NCI-H345 (cell line): ENCODE measurements at regions not wholly inside any gene's neighbourhood (a gene's known extent, or its start where the extent isn't known, plus 50 kb on each side); places are given as distances from the start of the nearest gene placed in this dataset.
"Not testable (repeated sequence)": the region's sequence is repeated elsewhere in the genome, so short reads cannot be mapped to it uniquely, and the experiment has no call there.

Source experiments
- DNase-seq: peaks from one replicate; lab custom pipeline; 2025; lab: John Stamatoyannopoulos, UW

GRCh38 chr6:12479451-12479850 is 189.3 kb downstream of the EDN1 start:
- no peak for DNase-seq

GRCh38 chr6:12479881-12480280 is 189.7 kb downstream of the EDN1 start:
- DNase-seq = no peak

GRCh38 chr6:12480379-12480778 is 190.2 kb downstream of the EDN1 start:
- DNase-seq = no peak

- DNase-seq = no peak
Observed at GRCh38 chr6:12481292-12481691, 191.1 kb downstream of the EDN1 start.

GRCh38 chr6:12481850-12482249 is 191.7 kb downstream of the EDN1 start:
- DNase-seq = no peak

GRCh38 chr6:12482386-12483375 is 192.5 kb downstream of the EDN1 start:
- no peak for DNase-seq

- DNase-seq = no peak
Observed at GRCh38 chr6:12483712-12484111, 193.6 kb downstream of the EDN1 start.

- no peak for DNase-seq
Observed at GRCh38 chr6:12484519-12484918, 194.4 kb downstream of the EDN1 start.

GRCh38 chr6:12485226-12485764 is 195.1 kb downstream of the EDN1 start:
- DNase-seq = no peak

- DNase-seq = no peak
Observed at GRCh38 chr6:12485837-12486236, 195.7 kb downstream of the EDN1 start.

GRCh38 chr6:12490351-12490903 is 200.3 kb downstream of the EDN1 start:
- no peak for DNase-seq

- DNase-seq = no peak
Observed at GRCh38 chr6:12490904-12491571, 200.9 kb downstream of the EDN1 start.

GRCh38 chr6:12492929-12493328 is 202.8 kb downstream of the EDN1 start:
- DNase-seq = not testable (repeated sequence)

- DNase-seq = no peak
Observed at GRCh38 chr6:12493446-12493845, 203.3 kb downstream of the EDN1 start.

GRCh38 chr6:12494161-12494560 is 204.0 kb downstream of the EDN1 start:
- no peak for DNase-seq

GRCh38 chr6:12501990-12502389 is 211.8 kb downstream of the EDN1 start:
- DNase-seq = no peak

GRCh38 chr6:12504325-12504966 is 212.1 kb upstream of the PHACTR1 start:
- no peak for DNase-seq

GRCh38 chr6:12505486-12505885 is 211.1 kb upstream of the PHACTR1 start:
- no peak for DNase-seq

GRCh38 chr6:12506159-12506558 is 210.4 kb upstream of the PHACTR1 start:
- no peak for DNase-seq

GRCh38 chr6:12507636-12508035 is 208.9 kb upstream of the PHACTR1 start:
- no peak for DNase-seq

- no peak for DNase-seq
Observed at GRCh38 chr6:12508553-12508952, 208.0 kb upstream of the PHACTR1 start.

GRCh38 chr6:12509060-12509459 is 207.5 kb upstream of the PHACTR1 start:
- no peak for DNase-seq
